Erythroblast (primary cell): ENCODE measurements at regions not wholly inside any gene's neighbourhood (a gene's known extent, or its start where the extent isn't known, plus 50 kb on each side); places are given as distances from the start of the nearest gene placed in this dataset.

Source experiments
- GATA1 ChIP-seq: IDR thresholded peaks from 2 replicates; pipeline ENCODE4 v1.6.1; 2011; ENCODE audit warnings: low read depth, mild to moderate bottlenecking, control low read depth, low read length, moderate library complexity
- POLR2A ChIP-seq: IDR thresholded peaks from 2 replicates; pipeline ENCODE4 v1.6.1; 2011; ENCODE audit warnings: mild to moderate bottlenecking, low read length

- no peak for TF ChIP-seq POLR2A
- no peak for TF ChIP-seq GATA1
Measured at GRCh38 chr9:118946669-118947068, 422.6 kb downstream of the BRINP1 start.
